ENCODE measurements at regions not wholly inside any gene's neighbourhood (a gene's known extent, or its start where the extent isn't known, plus 50 kb on each side); places are given as distances from the start of the nearest gene placed in this dataset.
A peak's percentile ranks its signal among the peaks of the same experiment; 100 is the strongest.

DNA sequence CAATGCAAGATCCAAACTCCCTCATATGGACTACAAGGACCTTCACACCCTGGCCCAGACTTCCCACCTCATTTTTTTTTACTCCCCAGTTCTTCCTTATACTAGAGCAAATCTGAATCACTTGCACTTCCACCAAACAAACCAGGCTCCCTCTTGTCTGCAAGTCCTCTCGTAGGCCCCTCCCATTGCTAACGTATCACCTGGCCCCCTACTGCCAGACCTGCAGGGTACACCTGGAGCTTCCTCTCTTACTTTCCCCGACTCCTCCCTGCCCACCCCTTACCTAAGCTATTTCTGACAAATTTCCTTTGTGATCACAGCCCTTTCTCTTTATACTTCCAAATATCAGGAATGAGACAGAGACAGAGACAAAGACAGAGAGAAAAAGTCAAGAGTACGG is 463.9 kb downstream of the GALC start:
- 52 to 68% methylated on average over 4 of the region's 4 CpGs for WGBS, 2 donors
- no peaks in the 10 kb centered on the region for H3K27me3 ChIP-seq

DNA sequence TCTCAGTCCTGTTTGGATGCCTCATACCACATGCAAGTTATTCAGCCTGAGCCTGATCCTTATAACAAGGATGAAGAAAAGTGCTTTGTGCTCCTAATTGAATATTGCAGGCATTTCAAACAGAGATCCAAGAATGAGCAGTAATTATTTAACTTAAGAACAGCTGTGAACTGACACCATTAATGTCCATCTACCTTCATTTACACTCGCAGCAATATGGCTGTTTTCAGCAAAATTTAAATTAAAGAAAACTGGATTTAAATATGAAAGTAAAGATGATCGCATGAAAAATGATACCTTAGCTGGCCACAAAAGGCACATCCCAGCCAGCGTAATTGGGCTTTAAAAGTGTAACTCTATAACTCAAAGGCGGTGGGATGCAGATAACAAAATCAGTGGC is 466.3 kb downstream of the GALC start:
- intact Hi-C loops (cut with DNase I) = no loop called here
- Histone ChIP-seq H3K36me3 (replicated peaks in 1 of 2; ENCODE audit: insufficient read depth in 1 of 2, low read depth in 2 of 2) (no peaks in the 10 kb centered on the region), H3K9me3 (no peaks in the 10 kb centered on the region), H3K27me3 (no peaks in the 10 kb centered on the region), H3K4me1 (peaks cover 14% of the 10 kb centered on the region), H3K4me3 (no peak overlapping the region), H3K27ac (no peak overlapping the region)
- no peak for DNase-seq
- no peak for TF ChIP-seq POLR2A (IDR thresholded peaks at IDR 0.05)
- TF ChIP-seq, protein P1, sequence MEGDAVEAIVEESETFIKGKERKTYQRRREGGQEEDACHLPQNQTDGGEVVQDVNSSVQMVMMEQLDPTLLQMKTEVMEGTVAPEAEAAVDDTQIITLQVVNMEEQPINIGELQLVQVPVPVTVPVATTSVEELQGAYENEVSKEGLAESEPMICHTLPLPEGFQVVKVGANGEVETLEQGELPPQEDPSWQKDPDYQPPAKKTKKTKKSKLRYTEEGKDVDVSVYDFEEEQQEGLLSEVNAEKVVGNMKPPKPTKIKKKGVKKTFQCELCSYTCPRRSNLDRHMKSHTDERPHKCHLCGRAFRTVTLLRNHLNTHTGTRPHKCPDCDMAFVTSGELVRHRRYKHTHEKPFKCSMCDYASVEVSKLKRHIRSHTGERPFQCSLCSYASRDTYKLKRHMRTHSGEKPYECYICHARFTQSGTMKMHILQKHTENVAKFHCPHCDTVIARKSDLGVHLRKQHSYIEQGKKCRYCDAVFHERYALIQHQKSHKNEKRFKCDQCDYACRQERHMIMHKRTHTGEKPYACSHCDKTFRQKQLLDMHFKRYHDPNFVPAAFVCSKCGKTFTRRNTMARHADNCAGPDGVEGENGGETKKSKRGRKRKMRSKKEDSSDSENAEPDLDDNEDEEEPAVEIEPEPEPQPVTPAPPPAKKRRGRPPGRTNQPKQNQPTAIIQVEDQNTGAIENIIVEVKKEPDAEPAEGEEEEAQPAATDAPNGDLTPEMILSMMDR (IDR thresholded peaks at IDR 0.05) = no peak
- 78 to 84% methylated on average over 4 of the region's 4 CpGs for WGBS, 2 donors
- no peak for ATAC-seq

More for the DNA sequence above, 463.9 kb downstream of the GALC start:
- H3K4me3 ChIP-seq = no peak overlapping the region
- H3K4me1 ChIP-seq = no peaks in the 10 kb centered on the region
- H3K9me3 ChIP-seq = no peaks in the 10 kb centered on the region
- intact Hi-C loops (cut with DNase I) = no loop called here
- no peak overlapping the region for H3K27ac ChIP-seq
- DNase-seq (no peak), ATAC-seq (no peak)
- TF ChIP-seq, protein P1 (IDR thresholded peaks at IDR 0.05) = no peak
- TF ChIP-seq POLR2A (IDR thresholded peaks at IDR 0.05) = no peak
- H3K36me3 ChIP-seq (replicated peaks in 1 of 2; ENCODE audit: insufficient read depth in 1 of 2, low read depth in 2 of 2) = no peaks in the 10 kb centered on the region

DNA sequence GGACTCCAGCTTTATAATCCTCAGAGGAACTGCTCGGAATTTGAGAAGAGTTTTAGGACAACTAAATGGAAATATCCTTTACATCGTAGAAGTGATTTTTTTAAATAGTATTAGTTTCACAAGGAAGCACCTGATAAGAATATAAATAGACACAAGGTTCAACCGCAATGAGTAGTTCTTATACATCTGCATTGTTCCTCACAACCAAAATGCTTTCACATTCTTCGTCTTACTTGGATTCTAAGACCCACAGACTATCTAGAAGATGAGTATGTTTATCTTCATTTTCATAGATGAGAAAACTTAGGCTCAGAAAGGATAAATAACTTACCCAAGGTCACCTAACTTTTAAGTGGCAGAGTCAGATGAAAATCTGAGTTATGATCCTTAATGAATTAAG is 469.0 kb downstream of the GALC start:
- 83 to 89% methylated on average over 4 of the region's 4 CpGs for WGBS, 2 donors
- TF ChIP-seq POLR2A (IDR thresholded peaks at IDR 0.05) = no peak
- TF ChIP-seq, protein P1 (IDR thresholded peaks at IDR 0.05) = no peak
- no peak for DNase-seq

DNA sequence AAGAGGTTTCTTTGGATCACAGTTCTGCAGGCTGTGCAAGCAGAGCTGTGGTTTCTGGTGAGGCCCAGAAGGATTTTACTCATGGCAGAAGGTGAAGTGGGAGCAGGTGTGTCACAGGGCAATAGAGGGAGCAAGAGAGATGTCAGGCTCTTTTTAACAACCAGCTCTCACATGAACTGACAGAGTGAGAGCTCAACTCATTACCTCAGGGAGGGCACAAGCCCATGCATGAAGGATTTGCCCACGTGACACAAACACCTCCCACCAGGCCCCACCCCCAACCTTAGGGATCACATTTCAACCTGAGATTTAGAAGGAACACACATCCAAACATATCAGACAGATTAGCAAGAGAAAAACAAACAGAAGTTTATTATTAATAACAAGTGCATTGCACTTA is 470.4 kb downstream of the GALC start:
- 4 to 9% methylated on average over 1 of the region's 1 CpG for WGBS, 2 donors
- Histone ChIP-seq H3K36me3 (replicated peaks in 1 of 2; ENCODE audit: insufficient read depth in 1 of 2, low read depth in 2 of 2) (no peaks in the 10 kb centered on the region), H3K27me3 (no peaks in the 10 kb centered on the region), H3K27ac (no peak overlapping the region), H3K4me3 (no peak overlapping the region), H3K9me3 (no peaks in the 10 kb centered on the region), H3K4me1 (peaks cover 25% of the 10 kb centered on the region)
- DNase-seq = peak in 3 of 4 donors; percentile 14 to 48 (median 29)
- peak; percentile 67 for ATAC-seq
- no peak for TF ChIP-seq POLR2A (IDR thresholded peaks at IDR 0.05)
- TF ChIP-seq, protein P1 (IDR thresholded peaks at IDR 0.05) = no peak
- intact Hi-C loops (cut with DNase I) = no loop called here

More for the DNA sequence above, 469.0 kb downstream of the GALC start:
- no peaks in the 10 kb centered on the region for H3K36me3 ChIP-seq (replicated peaks in 1 of 2; ENCODE audit: insufficient read depth in 1 of 2, low read depth in 2 of 2)
- peaks cover 25% of the 10 kb centered on the region for H3K4me1 ChIP-seq
- H3K9me3 ChIP-seq = no peaks in the 10 kb centered on the region
- H3K4me3 ChIP-seq = no peak overlapping the region
- intact Hi-C loops (cut with DNase I) = no loop called here
- no peaks in the 10 kb centered on the region for H3K27me3 ChIP-seq
- H3K27ac ChIP-seq = no peak overlapping the region
- ATAC-seq = no peak

DNA sequence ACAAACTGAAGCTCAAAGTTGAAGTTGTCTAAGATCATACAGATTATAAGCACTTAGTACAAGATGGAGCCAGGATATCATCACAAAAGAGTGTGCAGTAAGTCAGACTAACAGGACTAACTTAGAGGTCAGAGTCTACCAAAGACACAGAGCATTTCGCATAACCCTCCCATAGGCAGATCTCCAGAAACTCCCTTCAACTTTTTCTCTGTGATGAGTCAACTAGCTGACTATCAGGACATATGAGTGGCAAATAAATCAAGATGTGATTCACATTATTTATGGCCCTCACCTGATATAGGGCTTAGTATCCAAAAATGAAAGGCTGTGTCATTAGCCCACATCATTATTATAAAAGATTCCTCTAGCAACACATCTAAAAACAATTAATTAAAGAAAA is 484.6 kb downstream of the GALC start:
- Histone ChIP-seq H3K36me3 (replicated peaks in 1 of 2; ENCODE audit: insufficient read depth in 1 of 2, low read depth in 2 of 2) (no peaks in the 10 kb centered on the region), H3K9me3 (no peaks in the 10 kb centered on the region), H3K27me3 (no peaks in the 10 kb centered on the region), H3K4me1 (no peaks in the 10 kb centered on the region), H3K4me3 (no peak overlapping the region), H3K27ac (no peak overlapping the region)
- no peak for DNase-seq
- intact Hi-C loops (cut with DNase I) = no loop called here
- TF ChIP-seq, protein P1 (IDR thresholded peaks at IDR 0.05) = no peak
- no peak for TF ChIP-seq POLR2A (IDR thresholded peaks at IDR 0.05)
- 81 to 94% methylated on average over 1 of the region's 1 CpG for WGBS, 2 donors
- ATAC-seq = no peak

Data from body of pancreas (tissue), 4 donors.